ENCODE measurements at regions not wholly inside any gene's neighbourhood (a gene's known extent, or its start where the extent isn't known, plus 50 kb on each side); places are given as distances from the start of the nearest gene placed in this dataset.

- Mint-ChIP-seq H3K4me1 (no peaks in the 10 kb centered on the region), H3K4me3 (no peak overlapping the region), H3K9me3 (ENCODE audit: insufficient read depth) (no peaks in the 10 kb centered on the region), H3K27ac (no peak overlapping the region), H3K27me3 (no peaks in the 10 kb centered on the region)
- Histone ChIP-seq H3K27ac (ENCODE audit: low read length in 2 of 2) (no peak overlapping the region), H2AFZ (ENCODE audit: insufficient read depth, low read depth, low read length, poor library complexity, severe bottlenecking) (no peak overlapping the region), H3K36me3 (replicated peaks in 1 of 2; ENCODE audit: control extremely low read depth in 1 of 2, control insufficient read depth in 1 of 2, extremely low read depth in 1 of 2, insufficient read depth in 2 of 2, low read length in 1 of 2) (no peaks in the 10 kb centered on the region), H3K79me2 (ENCODE audit: control insufficient read depth, insufficient read depth, low read length) (no peaks in the 10 kb centered on the region), H3K9me3 (ENCODE audit: control extremely low read depth in 1 of 3, control insufficient read depth in 2 of 3, insufficient read depth in 1 of 3, low read length in 2 of 3) (no peaks in the 10 kb centered on the region), H3K9ac (ENCODE audit: low read length) (no peak overlapping the region), H3K4me1 (ENCODE audit: control insufficient read depth in 2 of 2, insufficient read depth in 2 of 2, low read length in 2 of 2) (no peaks in the 10 kb centered on the region), H3K27me3 (replicated peaks in 1 of 4; ENCODE audit: control extremely low read depth in 1 of 4, control insufficient read depth in 3 of 4, insufficient read depth in 4 of 4, low read length in 3 of 4) (no peaks in the 10 kb centered on the region), H3K4me2 (replicated peaks; ENCODE audit: low read depth, low read length, poor library complexity, severe bottlenecking) (no peak overlapping the region), H4K20me1 (ENCODE audit: control insufficient read depth, insufficient read depth, low read length, poor library complexity, severe bottlenecking) (no peaks in the 10 kb centered on the region), H3K4me3 (ENCODE audit: control extremely low read depth in 1 of 5, extremely low read depth in 1 of 5, insufficient read depth in 1 of 5, low read depth in 2 of 5, low read length in 4 of 5) (no peak overlapping the region)
- intact Hi-C loops (cut with micrococcal nuclease): no loop called here
- ATAC-seq (ENCODE audit: low read depth) (no peak), DNase-seq (no peak)
- no CpG with 5 or more reads among the region's 1 CpG for WGBS (ENCODE audit: insufficient coverage)
- no peak for TF ChIP-seq EZH2 (IDR thresholded peaks at IDR 0.05; ENCODE audit: borderline replicate concordance, insufficient read depth, low read depth, low read length, poor library complexity, severe bottlenecking)
- TF ChIP-seq CTCF (IDR thresholded peaks at IDR 0.05): no peak
- ChIA-PET CTCF (no interaction called here), POLR2A (no interaction called here)
Observed at GRCh38 chr6:145274083-145274482, 461.2 kb downstream of the EPM2A start.

GRCh38 chr6:145275019-145275418, 460.3 kb downstream of the EPM2A start:
- Mint-ChIP-seq H3K4me3 (no peak overlapping the region), H3K9me3 (ENCODE audit: insufficient read depth) (no peaks in the 10 kb centered on the region), H3K27ac (no peak overlapping the region), H3K4me1 (no peaks in the 10 kb centered on the region), H3K27me3 (no peaks in the 10 kb centered on the region)
- 90% methylated on average over 3 of the region's 6 CpGs for WGBS (ENCODE audit: insufficient coverage)
- no peaks in the 10 kb centered on the region for H3K36me3 ChIP-seq (replicated peaks in 1 of 2; ENCODE audit: control extremely low read depth in 1 of 2, control insufficient read depth in 1 of 2, extremely low read depth in 1 of 2, insufficient read depth in 2 of 2, low read length in 1 of 2)
- ChIA-PET POLR2A (no interaction called here), CTCF (no interaction called here)
- H3K9ac ChIP-seq (ENCODE audit: low read length): no peak overlapping the region
- no peak overlapping the region for H3K4me2 ChIP-seq (replicated peaks; ENCODE audit: low read depth, low read length, poor library complexity, severe bottlenecking)
- intact Hi-C loops (cut with micrococcal nuclease): no loop called here
- no peak overlapping the region for H3K4me3 ChIP-seq (ENCODE audit: control extremely low read depth in 1 of 5, extremely low read depth in 1 of 5, insufficient read depth in 1 of 5, low read depth in 2 of 5, low read length in 4 of 5)
- H3K9me3 ChIP-seq (ENCODE audit: control extremely low read depth in 1 of 3, control insufficient read depth in 2 of 3, insufficient read depth in 1 of 3, low read length in 2 of 3): no peaks in the 10 kb centered on the region
- no peaks in the 10 kb centered on the region for H3K4me1 ChIP-seq (ENCODE audit: control insufficient read depth in 2 of 2, insufficient read depth in 2 of 2, low read length in 2 of 2)
- no peak overlapping the region for H2AFZ ChIP-seq (ENCODE audit: insufficient read depth, low read depth, low read length, poor library complexity, severe bottlenecking)
- H3K79me2 ChIP-seq (ENCODE audit: control insufficient read depth, insufficient read depth, low read length): no peaks in the 10 kb centered on the region
- TF ChIP-seq CTCF (IDR thresholded peaks at IDR 0.05) (no peak), EZH2 (IDR thresholded peaks at IDR 0.05; ENCODE audit: borderline replicate concordance, insufficient read depth, low read depth, low read length, poor library complexity, severe bottlenecking) (no peak)
- H4K20me1 ChIP-seq (ENCODE audit: control insufficient read depth, insufficient read depth, low read length, poor library complexity, severe bottlenecking): no peaks in the 10 kb centered on the region
- no peaks in the 10 kb centered on the region for H3K27me3 ChIP-seq (replicated peaks in 1 of 4; ENCODE audit: control extremely low read depth in 1 of 4, control insufficient read depth in 3 of 4, insufficient read depth in 4 of 4, low read length in 3 of 4)
- no peak for ATAC-seq (ENCODE audit: low read depth)
- no peak for DNase-seq
- H3K27ac ChIP-seq (ENCODE audit: low read length in 2 of 2): no peak overlapping the region
